NCI-H2227 (cell line): ENCODE measurements at regions not wholly inside any gene's neighbourhood (a gene's known extent, or its start where the extent isn't known, plus 50 kb on each side); places are given as distances from the start of the nearest gene placed in this dataset.

Experiments used
- DNase-seq: peaks from one replicate; lab custom pipeline; 2025; ENCODE audit not compliant: unreplicated experiment; lab: John Stamatoyannopoulos, UW

DNA sequence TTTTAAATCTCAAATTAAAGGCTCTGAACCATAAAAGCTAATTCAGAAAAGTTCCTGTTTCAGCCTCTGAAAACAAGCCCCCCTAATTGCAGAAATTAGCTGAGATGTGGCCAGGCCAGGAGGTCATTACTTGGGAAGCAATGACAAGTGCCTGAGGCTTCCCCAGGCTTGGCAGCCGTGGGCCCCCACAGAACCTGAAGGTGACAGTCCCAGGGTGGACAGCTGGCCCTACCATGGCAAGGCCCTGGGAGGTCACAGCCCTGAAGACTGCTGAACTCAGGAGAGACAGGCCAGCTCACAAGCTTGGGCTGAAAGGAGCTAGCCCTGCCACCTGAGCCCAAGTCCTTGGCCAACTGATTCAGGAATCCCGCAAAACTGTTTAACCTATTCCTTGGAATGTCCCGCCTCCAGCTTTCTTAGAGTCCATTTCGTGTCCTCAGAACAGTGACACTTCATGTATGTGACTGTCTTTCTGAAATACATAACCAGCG lies 54.3 kb upstream of the PKDCC start:
- no peak for DNase-seq

GRCh38 chr2:41994233-41994637 lies 53.6 kb upstream of the PKDCC start:
- DNase-seq: no peak

DNA sequence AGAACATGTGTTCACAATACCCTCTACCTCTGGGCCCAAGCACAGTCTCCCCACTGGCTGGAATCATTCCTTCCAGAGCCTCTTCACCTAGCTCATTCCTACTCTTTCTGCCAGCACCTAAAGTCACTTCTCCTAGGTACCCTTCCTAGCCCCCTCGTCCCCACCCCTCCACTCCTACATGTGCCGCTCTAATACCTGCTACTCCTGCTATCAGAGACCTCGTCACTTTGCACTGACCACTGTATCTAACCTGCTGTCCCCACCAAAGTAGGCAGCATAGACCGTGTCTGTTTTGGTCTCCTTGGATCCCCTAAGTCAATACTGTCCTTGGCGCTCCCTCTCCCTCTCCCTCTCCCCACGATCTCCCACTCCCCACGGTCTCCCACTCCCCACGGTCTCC lies 53.2 kb upstream of the PKDCC start:
- DNase-seq: no peak

- DNase-seq: no peak
These were observed 50.3 kb upstream of the PKDCC start for GRCh38 chr2:41997561-41997960.
